ENCODE measurements at regions not wholly inside any gene's neighbourhood (a gene's known extent, or its start where the extent isn't known, plus 50 kb on each side); places are given as distances from the start of the nearest gene placed in this dataset.

DNA sequence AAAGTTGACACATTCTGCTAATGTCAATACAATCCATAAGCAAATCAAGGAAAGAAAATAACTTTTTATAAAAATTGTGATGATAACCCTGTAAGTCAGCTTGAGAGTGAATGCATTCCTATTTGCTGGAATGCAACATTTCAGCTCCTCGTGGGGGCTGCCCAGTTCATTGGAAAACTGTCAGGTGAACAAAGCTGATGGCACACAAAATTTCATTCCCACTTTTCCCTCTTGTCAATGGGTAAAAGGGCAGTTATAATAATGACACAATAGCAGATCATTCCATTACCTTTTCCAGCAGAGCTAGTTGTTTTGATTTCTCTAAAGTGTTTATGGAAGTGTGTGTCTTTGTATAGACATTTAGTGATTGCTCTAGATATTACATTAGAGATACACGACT lies 1124.6 kb upstream of the MAP3K7 start:
- DNase-seq: no peak
- Mint-ChIP-seq H3K4me1 (no peaks in the 10 kb centered on the region), H3K27me3 (no peaks in the 10 kb centered on the region), H3K36me3 (no peaks in the 10 kb centered on the region), H3K4me3 (no peak overlapping the region), H3K9me3 (peaks cover 0 to 5% (median 0%) of the 10 kb centered on the region in 7 donors), H3K27ac (no peak overlapping the region)
- no peak for ATAC-seq (ENCODE audit: low read depth in 2 of 2)

DNA sequence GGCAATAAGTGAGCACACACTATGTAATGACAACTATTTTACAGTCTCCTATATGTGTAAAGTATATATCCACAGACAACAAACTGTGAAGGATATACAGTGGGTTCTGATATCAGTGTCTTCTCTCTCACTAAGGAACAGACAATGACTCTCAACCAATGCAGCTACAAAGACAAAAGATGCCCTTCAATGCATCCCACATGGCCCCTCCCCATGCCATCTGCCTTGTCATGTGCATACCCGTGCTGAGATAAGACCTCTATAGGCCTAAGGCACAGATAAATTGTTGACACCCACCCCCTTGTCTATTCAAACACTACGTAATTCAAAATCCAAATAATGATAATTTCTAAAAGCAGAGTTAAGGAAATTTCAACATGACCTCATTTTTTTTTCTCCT lies 1123.5 kb upstream of the MAP3K7 start:
- ATAC-seq (ENCODE audit: low read depth in 2 of 2) (no peak), DNase-seq (no peak)
- Mint-ChIP-seq H3K4me3 (no peak overlapping the region), H3K4me1 (no peaks in the 10 kb centered on the region), H3K27me3 (no peaks in the 10 kb centered on the region), H3K27ac (no peak overlapping the region), H3K36me3 (no peaks in the 10 kb centered on the region), H3K9me3 (peaks cover 0 to 5% (median 0%) of the 10 kb centered on the region in 7 donors)

DNA sequence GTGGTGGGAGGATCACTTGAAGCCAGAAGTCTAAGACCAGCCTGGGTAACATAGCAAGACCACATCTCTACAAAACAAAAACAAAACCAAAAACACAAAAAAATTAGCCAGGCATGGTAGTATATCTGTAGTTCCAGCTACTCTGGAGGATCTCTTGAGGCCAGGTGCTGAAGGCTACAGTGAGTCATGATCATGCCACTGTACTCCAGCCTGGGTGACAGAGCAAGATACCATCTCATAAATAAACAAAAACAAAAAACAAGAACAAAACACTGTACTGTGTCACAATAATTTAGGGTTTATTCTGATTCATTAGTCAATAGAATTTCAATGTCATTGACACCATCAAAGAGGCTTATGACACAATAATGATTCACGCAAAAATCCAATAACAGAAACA lies 1121.7 kb upstream of the MAP3K7 start:
- Mint-ChIP-seq H3K27me3 (no peaks in the 10 kb centered on the region), H3K9me3 (peaks cover 0 to 5% (median 0%) of the 10 kb centered on the region in 7 donors), H3K4me1 (no peaks in the 10 kb centered on the region), H3K4me3 (no peak overlapping the region), H3K36me3 (no peaks in the 10 kb centered on the region), H3K27ac (no peak overlapping the region)
- DNase-seq: no peak
- no peak for ATAC-seq (ENCODE audit: low read depth in 2 of 2)

DNA sequence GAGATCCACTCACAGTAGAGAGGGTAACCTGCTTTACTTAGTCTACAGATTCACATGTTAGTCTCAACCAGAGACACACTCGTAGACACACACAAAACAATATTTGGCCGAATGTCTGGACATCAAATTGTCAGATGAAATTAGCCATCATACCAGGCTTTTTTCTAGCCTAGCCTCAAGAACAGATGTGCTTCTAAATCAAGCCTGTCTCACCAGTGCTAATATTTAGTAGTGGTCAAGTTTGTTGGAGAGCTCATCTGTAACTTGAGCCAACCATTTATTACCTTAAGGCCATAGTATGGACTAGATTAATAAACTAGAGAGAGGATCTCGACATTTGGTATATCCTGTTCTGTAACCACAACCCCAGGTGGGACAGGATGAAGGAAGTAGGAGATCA lies 1118.8 kb upstream of the MAP3K7 start:
- Mint-ChIP-seq H3K9me3 (peaks cover 0 to 9% (median 0%) of the 10 kb centered on the region in 7 donors), H3K36me3 (no peaks in the 10 kb centered on the region), H3K4me1 (no peaks in the 10 kb centered on the region), H3K27me3 (no peaks in the 10 kb centered on the region), H3K27ac (no peak overlapping the region), H3K4me3 (no peak overlapping the region)
- DNase-seq: no peak
- ATAC-seq (ENCODE audit: low read depth in 2 of 2): no peak

DNA sequence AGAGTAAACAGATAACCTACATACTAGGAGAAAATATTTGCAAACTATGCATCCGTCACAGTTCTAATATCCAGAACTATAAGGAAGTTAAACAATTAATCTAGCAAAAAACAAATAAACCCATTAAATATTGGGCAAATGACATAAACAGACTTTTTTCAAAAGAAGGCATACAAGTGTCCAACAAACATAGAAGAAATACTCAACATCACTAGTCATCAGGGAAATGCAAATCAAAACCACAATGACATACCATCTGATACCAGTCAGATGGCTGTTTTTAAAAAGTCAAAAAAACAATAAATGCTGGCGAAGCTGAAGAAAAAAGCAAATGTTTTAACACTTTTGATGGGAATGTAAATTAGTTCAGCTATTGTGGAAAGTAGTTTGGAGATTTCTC lies 1117.7 kb upstream of the MAP3K7 start:
- H3K9me3 Mint-ChIP-seq: peaks cover 0 to 9% (median 0%) of the 10 kb centered on the region in 7 donors
- ATAC-seq (ENCODE audit: low read depth in 2 of 2): no peak

DNA sequence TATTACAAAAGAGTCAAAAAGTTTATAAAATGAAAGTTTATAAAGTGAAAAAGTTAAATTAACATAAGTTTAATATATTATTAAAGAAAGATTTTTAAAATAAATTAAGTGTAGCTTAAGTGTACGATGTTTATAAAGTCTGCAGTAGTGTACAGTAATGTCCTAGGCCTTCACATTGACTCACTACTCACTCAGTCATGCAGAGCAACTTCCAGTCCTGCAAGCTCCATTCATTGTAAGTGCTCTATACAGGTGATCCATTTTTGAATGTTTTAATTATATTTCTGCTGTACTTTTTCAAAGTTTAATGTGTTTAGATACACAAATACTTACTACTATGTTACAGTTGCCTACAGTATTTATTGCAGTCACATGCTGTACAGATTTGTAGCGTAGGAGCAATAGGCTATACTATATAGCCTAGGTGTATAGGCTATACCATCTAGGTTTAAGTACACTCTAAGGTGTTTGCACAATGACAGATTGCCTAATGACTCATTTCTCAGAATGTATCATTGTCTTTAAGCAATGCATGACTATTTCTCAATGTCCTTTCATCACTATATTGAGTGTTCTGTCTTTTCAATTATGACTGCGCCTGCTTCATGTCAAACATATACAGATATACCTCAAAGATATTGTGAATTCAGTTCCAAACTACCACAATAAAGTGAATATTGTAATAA lies 1110.3 kb upstream of the MAP3K7 start:
- no peaks in the 10 kb centered on the region for H3K27me3 Mint-ChIP-seq
- no peak overlapping the region for H3K4me3 Mint-ChIP-seq
- no peak for ATAC-seq (ENCODE audit: low read depth in 2 of 2)

More for the DNA sequence above, 1117.7 kb upstream of the MAP3K7 start:
- DNase-seq: no peak
- no peaks in the 10 kb centered on the region for H3K27me3 Mint-ChIP-seq
- H3K27ac Mint-ChIP-seq: no peak overlapping the region
- no peaks in the 10 kb centered on the region for H3K4me1 Mint-ChIP-seq
- no peak overlapping the region for H3K4me3 Mint-ChIP-seq
- no peaks in the 10 kb centered on the region for H3K36me3 Mint-ChIP-seq

DNA sequence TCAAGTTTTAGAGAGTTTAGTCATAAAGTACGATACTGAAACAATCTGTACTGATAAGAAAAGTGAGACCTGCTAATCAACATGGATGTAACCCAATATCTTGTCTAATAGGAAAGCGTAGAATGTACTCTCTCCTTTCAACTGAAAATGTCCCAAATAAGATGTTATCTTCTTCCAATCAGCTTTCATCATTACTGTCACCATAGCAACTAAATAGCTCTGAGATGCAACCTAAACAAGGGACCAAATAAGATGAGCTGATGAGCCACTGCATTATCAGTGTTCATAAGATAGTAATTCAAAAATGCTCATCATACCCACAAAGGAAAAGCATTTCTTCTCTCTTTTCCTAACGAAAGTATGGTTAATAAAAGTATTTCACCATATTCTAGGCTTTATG lies 1108.3 kb upstream of the MAP3K7 start:
- H3K36me3 Mint-ChIP-seq: no peaks in the 10 kb centered on the region
- no peaks in the 10 kb centered on the region for H3K27me3 Mint-ChIP-seq
- no peaks in the 10 kb centered on the region for H3K4me1 Mint-ChIP-seq
- DNase-seq (no peak), ATAC-seq (ENCODE audit: low read depth in 2 of 2) (no peak)
- no peak overlapping the region for H3K27ac Mint-ChIP-seq
- no peak overlapping the region for H3K4me3 Mint-ChIP-seq
- H3K9me3 Mint-ChIP-seq: peaks cover 0 to 5% (median 0%) of the 10 kb centered on the region in 7 donors

More for the DNA sequence above, 1110.3 kb upstream of the MAP3K7 start:
- Mint-ChIP-seq H3K27ac (no peak overlapping the region), H3K9me3 (peaks cover 0 to 5% (median 2%) of the 10 kb centered on the region in 7 donors), H3K36me3 (no peaks in the 10 kb centered on the region), H3K4me1 (no peaks in the 10 kb centered on the region)
- DNase-seq: no peak

DNA sequence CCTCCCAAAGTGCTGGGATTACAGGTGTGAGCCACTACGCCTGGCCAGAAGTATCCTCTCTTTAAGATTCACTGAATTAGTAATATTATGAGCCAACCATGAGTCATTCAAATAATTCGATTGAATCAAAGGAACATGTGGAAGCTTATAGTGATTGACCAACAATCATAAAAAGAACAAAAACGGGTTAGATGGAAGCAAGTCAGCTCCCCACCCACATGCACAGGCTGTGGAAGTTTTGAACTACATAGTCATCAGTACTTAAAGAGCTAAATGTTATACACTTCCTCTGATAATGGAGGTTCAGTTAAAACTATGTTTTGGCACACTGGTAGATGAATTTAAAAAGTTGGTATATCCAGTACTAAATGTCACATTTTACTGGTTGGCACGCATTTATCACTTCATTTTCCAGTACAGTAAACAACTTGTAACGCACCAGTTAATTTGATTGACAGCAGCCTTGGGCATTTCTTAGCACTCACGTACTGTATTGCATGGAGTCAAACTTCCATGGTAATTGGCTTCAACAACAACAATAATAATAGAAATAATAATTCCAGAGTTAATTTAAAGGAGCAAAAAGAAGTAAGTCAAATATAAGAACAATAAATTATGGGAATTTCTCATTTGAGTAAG lies 1107.3 kb upstream of the MAP3K7 start:
- Mint-ChIP-seq H3K4me1 (no peaks in the 10 kb centered on the region), H3K9me3 (peaks cover 0 to 5% (median 0%) of the 10 kb centered on the region in 7 donors), H3K27ac (no peak overlapping the region), H3K36me3 (no peaks in the 10 kb centered on the region), H3K27me3 (no peaks in the 10 kb centered on the region), H3K4me3 (no peak overlapping the region)
- no peak for ATAC-seq (ENCODE audit: low read depth in 2 of 2)
- DNase-seq: no peak

DNA sequence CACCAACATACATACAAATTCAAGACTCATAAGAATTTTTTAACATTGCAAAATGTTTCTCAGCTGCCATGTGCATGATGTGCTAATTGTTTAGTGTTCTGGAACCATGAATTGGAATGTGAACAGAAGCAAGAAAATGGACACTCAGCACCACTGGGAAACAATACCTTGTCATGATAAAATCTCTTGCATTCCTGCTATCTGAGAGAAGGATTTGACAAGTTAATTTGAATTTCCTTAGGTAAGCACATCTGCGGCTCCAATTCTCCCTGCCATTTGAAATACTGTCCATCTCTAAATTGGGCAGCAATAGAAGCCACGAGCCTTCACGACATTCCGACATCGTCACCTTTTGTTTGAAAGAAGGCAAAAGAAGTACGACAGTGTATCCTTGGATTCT lies 1104.6 kb upstream of the MAP3K7 start:
- ATAC-seq (ENCODE audit: low read depth in 2 of 2): no peak
- DNase-seq: no peak
- H3K27ac Mint-ChIP-seq: no peak overlapping the region
- no peak overlapping the region for H3K4me3 Mint-ChIP-seq
- H3K27me3 Mint-ChIP-seq: no peaks in the 10 kb centered on the region
- no peaks in the 10 kb centered on the region for H3K4me1 Mint-ChIP-seq
- no peaks in the 10 kb centered on the region for H3K36me3 Mint-ChIP-seq
- peaks cover 0 to 2% (median 0%) of the 10 kb centered on the region in 7 donors for H3K9me3 Mint-ChIP-seq

DNA sequence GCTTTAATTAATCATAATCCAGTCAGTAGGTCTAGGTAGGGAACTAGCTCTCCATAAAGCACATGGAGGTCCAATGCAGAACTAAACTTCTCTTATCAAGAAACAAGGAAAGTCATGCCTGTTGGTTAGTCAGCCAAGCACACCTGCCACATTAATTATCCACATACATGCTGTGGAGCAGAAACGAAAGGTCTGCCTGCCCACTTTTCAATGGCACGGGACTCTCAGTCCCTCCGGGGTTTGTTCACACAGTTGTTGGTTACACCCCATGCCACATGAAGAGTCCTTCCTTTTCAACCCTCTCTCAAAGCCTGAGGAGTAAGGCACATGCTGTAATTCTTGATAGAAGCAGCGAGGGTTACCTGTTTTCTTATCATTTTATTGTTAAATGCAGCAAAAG lies 1096.4 kb upstream of the MAP3K7 start:
- H3K9me3 Mint-ChIP-seq: peaks cover 0 to 3% (median 0%) of the 10 kb centered on the region in 7 donors
- no peak overlapping the region for H3K27ac Mint-ChIP-seq
- no peaks in the 10 kb centered on the region for H3K36me3 Mint-ChIP-seq
- H3K4me1 Mint-ChIP-seq: no peaks in the 10 kb centered on the region
- DNase-seq (no peak), ATAC-seq (ENCODE audit: low read depth in 2 of 2) (no peak)
- H3K27me3 Mint-ChIP-seq: no peaks in the 10 kb centered on the region
- no peak overlapping the region for H3K4me3 Mint-ChIP-seq

DNA sequence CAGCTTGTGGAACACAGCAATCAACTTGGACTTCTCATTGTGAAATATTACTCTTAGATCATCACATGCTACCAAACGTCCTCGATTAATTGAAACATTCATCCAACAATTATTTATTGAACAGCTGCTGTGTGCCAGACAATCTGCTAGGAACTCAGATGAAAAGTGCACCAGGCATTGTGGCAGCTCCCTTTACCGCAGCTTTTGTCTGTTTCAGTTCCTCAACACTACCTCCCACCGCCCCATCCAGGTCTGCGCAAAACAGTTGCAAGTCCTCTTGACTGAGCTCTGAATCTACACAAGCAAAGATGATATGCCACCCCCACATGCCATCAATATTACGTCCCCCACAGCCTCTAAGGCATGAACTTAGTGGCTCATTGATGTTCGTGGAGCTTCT lies 1094.4 kb upstream of the MAP3K7 start:
- H3K4me1 Mint-ChIP-seq: no peaks in the 10 kb centered on the region
- no peak overlapping the region for H3K4me3 Mint-ChIP-seq
- ATAC-seq (ENCODE audit: low read depth in 2 of 2): no peak

DNA sequence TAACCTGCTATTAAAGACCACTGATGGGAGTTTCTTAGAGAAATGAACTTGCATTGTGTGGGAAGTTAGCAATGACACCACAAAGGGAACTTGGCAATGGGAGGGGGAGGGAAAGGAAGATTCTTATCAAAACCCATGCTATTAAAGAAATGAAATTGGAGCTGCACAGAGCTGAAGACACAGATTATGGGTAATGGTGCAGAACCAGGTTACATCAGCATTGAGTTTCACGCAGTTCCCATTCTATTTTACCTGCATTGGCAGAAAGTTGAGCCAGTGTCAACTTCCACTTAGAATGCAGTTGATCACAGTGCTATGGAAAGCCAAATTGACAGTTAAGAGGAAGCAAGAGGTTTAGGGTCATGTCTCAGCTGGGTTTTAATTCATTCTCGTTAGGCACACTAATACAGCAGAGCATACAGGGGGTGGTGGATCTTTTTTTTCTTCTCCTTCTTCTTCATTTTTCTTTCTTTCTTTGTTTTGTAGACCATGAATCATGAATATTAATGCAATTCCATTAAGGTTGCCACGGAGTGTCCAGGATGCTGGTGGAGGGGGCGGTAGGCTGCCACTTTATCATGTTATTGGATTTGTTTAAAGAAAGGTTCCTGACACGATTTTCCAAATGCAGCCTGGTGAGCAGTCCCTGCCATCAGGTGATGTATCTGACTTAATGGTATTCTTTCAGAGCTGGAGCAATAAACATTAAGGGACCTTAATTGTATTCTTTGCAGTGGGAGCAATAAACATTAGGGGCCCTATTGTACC lies 1092.0 kb upstream of the MAP3K7 start:
- no peak overlapping the region for H3K4me3 Mint-ChIP-seq
- ATAC-seq (ENCODE audit: low read depth in 2 of 2): no peak
- H3K36me3 Mint-ChIP-seq: no peaks in the 10 kb centered on the region
- H3K4me1 Mint-ChIP-seq: no peaks in the 10 kb centered on the region
- DNase-seq: no peak
- no peak overlapping the region for H3K27ac Mint-ChIP-seq
- H3K9me3 Mint-ChIP-seq: peaks cover 0 to 8% (median 0%) of the 10 kb centered on the region in 7 donors
- H3K27me3 Mint-ChIP-seq: no peaks in the 10 kb centered on the region

More for the DNA sequence above, 1094.4 kb upstream of the MAP3K7 start:
- no peak for DNase-seq
- Mint-ChIP-seq H3K27me3 (no peaks in the 10 kb centered on the region), H3K36me3 (no peaks in the 10 kb centered on the region), H3K9me3 (peaks cover 0 to 3% (median 0%) of the 10 kb centered on the region in 7 donors), H3K27ac (peak overlapping the region in 1 of 6 donors; percentile 0)

DNA sequence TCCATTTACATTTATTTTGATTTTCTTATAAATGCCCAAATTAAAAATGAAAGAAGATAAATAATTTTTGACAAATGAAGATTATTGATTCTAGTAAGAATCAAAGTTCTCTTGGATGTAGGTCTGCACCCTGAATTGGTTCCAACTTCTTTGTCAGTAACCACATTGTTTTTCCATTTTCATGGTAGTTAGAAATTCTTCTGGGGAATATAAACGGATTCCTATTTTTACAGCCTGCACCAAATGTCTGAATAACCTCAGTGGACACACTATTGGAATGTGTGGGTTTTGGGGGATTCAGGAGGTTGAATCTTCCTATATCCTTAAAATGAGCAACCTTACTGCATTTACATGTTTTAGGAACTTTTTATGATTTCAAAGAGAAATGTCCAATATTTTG lies 1085.3 kb upstream of the MAP3K7 start:
- Mint-ChIP-seq H3K9me3 (peaks cover 0 to 6% (median 0%) of the 10 kb centered on the region in 7 donors), H3K27ac (no peak overlapping the region), H3K4me3 (no peak overlapping the region), H3K27me3 (no peaks in the 10 kb centered on the region), H3K36me3 (no peaks in the 10 kb centered on the region), H3K4me1 (no peaks in the 10 kb centered on the region)
- DNase-seq: no peak
- ATAC-seq (ENCODE audit: low read depth in 2 of 2): no peak

DNA sequence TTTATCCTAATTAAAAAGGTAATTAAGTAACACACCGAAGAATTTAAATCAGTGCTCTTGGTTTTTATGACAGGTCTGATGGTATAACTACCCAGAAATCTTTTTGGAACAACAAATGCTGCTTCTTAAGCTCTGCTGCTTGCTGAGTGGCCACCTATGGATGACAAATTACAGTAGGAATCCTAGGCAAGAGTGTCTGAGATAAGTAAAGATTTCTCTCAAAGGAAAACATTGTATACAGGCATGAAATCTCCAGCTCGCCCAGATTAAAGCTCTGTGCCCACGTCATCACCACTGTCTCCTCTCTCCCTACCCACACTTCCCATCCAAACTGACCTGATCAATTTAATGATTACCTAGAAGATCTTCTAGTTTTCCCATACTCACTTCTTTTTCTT lies 1083.0 kb upstream of the MAP3K7 start:
- ATAC-seq (ENCODE audit: low read depth in 2 of 2): no peak
- no peaks in the 10 kb centered on the region for H3K36me3 Mint-ChIP-seq

More for the DNA sequence above, 1083.0 kb upstream of the MAP3K7 start:
- no peak for DNase-seq
- Mint-ChIP-seq H3K27me3 (no peaks in the 10 kb centered on the region), H3K27ac (no peak overlapping the region), H3K9me3 (no peaks in the 10 kb centered on the region), H3K4me1 (no peaks in the 10 kb centered on the region), H3K4me3 (no peak overlapping the region)
